HFFc6 (cell line): ENCODE measurements at regions not wholly inside any gene's neighbourhood (a gene's known extent, or its start where the extent isn't known, plus 50 kb on each side); places are given as distances from the start of the nearest gene placed in this dataset.

Experiments
- DNase-seq: peaks from one replicate; pipeline ENCODE4 v3.0.0-alpha.2; 2018
- H3K27ac Mint-ChIP-seq: 2 replicates; pipeline ENCODE4 v1.8.0; 2020; ENCODE audit warnings: mild to moderate bottlenecking, mixed read lengths
- H3K27me3 Mint-ChIP-seq: 2 replicates; pipeline ENCODE4 v1.8.0; 2021; ENCODE audit warnings: mild to moderate bottlenecking, moderate library complexity, mixed read lengths; ENCODE audit not compliant: insufficient read depth
- H3K36me3 Mint-ChIP-seq: 2 replicates; pipeline ENCODE4 v1.8.0; 2021; ENCODE audit warnings: low read depth, mixed read lengths
- H3K4me1 Mint-ChIP-seq: 2 replicates; pipeline ENCODE4 v1.8.0; 2020; ENCODE audit warnings: low read depth, mixed read lengths
- H3K4me3 Mint-ChIP-seq: 2 replicates; pipeline ENCODE4 v1.8.0; 2020; ENCODE audit warnings: mild to moderate bottlenecking, moderate library complexity, mixed read lengths
- H3K9me3 Mint-ChIP-seq: 2 replicates; pipeline ENCODE4 v1.8.0; 2020; ENCODE audit warnings: mild to moderate bottlenecking, mixed read lengths
- TF ChIP-seq, protein P1 (sequence below): fragments of 200-600 bp; sonication (generic); IDR thresholded peaks from 2 replicates; pipeline ENCODE4 v1.5.0; 2021; ENCODE audit warnings: antibody characterized with exemption, mild to moderate bottlenecking

DNA sequence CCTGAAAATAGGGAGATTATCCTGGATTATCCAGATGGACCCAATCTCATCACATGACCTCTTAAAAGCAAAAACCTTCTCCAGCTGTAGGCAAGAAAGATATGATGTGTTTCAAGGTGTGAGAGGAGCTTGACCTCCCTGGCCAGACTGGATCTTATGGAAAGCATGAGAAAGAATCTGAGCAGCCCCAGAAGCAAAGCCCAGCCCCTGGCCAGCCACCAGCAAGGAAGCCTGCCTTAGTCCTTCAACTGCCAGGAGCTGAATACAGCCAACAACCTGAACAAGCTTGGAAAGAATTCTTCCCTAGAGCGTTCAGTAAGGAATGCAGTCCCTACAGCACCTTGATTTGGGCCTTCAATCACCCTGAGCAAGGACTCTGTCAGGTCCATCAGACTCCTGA, 375.0 kb upstream of the CHRM3 start:
- Mint-ChIP-seq H3K27me3 (no peaks in the 10 kb centered on the region; the same call in 1 of the 2 replicates), H3K4me3 (no peak overlapping the region), H3K9me3 (no peaks in the 10 kb centered on the region), H3K27ac (no peak overlapping the region), H3K36me3 (no peaks in the 10 kb centered on the region), H3K4me1 (no peaks in the 10 kb centered on the region)
- DNase-seq: no peak
- TF ChIP-seq, protein P1, sequence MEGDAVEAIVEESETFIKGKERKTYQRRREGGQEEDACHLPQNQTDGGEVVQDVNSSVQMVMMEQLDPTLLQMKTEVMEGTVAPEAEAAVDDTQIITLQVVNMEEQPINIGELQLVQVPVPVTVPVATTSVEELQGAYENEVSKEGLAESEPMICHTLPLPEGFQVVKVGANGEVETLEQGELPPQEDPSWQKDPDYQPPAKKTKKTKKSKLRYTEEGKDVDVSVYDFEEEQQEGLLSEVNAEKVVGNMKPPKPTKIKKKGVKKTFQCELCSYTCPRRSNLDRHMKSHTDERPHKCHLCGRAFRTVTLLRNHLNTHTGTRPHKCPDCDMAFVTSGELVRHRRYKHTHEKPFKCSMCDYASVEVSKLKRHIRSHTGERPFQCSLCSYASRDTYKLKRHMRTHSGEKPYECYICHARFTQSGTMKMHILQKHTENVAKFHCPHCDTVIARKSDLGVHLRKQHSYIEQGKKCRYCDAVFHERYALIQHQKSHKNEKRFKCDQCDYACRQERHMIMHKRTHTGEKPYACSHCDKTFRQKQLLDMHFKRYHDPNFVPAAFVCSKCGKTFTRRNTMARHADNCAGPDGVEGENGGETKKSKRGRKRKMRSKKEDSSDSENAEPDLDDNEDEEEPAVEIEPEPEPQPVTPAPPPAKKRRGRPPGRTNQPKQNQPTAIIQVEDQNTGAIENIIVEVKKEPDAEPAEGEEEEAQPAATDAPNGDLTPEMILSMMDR: no peak

DNA sequence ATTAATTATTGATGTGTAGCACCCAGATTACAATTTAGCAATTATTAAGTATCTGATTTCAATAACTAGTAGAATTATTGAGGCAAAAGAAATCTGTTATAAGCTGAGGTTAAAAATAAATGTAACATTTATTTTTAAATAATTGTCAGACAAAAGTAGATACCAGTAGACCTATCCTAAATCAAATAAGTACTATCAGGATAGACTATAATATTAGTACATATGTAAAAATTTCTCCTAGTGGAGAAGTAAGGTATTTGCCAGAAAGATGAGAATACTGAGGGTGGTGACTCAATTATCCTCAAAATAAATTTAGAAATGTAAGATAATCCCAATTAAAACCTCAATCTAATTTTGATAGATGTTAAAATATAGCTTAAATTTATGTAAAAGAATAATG, 377.8 kb upstream of the CHRM3 start:
- H3K27me3 Mint-ChIP-seq: no peaks in the 10 kb centered on the region

GRCh38 chr1:239006276-239006675, 380.1 kb upstream of the CHRM3 start:
- TF ChIP-seq, protein P1: no peak
- Mint-ChIP-seq H3K4me1 (no peaks in the 10 kb centered on the region), H3K36me3 (no peaks in the 10 kb centered on the region), H3K27ac (no peak overlapping the region), H3K27me3 (no peaks in the 10 kb centered on the region), H3K9me3 (no peaks in the 10 kb centered on the region), H3K4me3 (no peak overlapping the region)
- DNase-seq: no peak

More for the DNA sequence above, 377.8 kb upstream of the CHRM3 start:
- H3K36me3 Mint-ChIP-seq: no peaks in the 10 kb centered on the region
- H3K4me1 Mint-ChIP-seq: no peaks in the 10 kb centered on the region
- no peak overlapping the region for H3K4me3 Mint-ChIP-seq
- no peak overlapping the region for H3K27ac Mint-ChIP-seq
- no peak for DNase-seq
- TF ChIP-seq, protein P1: peak; percentile 66
- H3K9me3 Mint-ChIP-seq: no peaks in the 10 kb centered on the region

GRCh38 chr1:238999944-239000343, 386.4 kb upstream of the CHRM3 start:
- TF ChIP-seq, protein P1: no peak
- H3K4me1 Mint-ChIP-seq: no peaks in the 10 kb centered on the region
- H3K4me3 Mint-ChIP-seq: no peak overlapping the region
- H3K27me3 Mint-ChIP-seq: no peaks in the 10 kb centered on the region; the same call in 1 of the 2 replicates
- no peaks in the 10 kb centered on the region for H3K9me3 Mint-ChIP-seq
- no peaks in the 10 kb centered on the region for H3K36me3 Mint-ChIP-seq
- DNase-seq: no peak
- H3K27ac Mint-ChIP-seq: no peak overlapping the region

- H3K4me3 Mint-ChIP-seq: no peak overlapping the region
- no peaks in the 10 kb centered on the region for H3K36me3 Mint-ChIP-seq
- TF ChIP-seq, protein P1: no peak
- no peak overlapping the region for H3K27ac Mint-ChIP-seq
- H3K27me3 Mint-ChIP-seq: no peaks in the 10 kb centered on the region; the same call in 1 of the 2 replicates
- no peak for DNase-seq
- H3K4me1 Mint-ChIP-seq: no peaks in the 10 kb centered on the region
- H3K9me3 Mint-ChIP-seq: no peaks in the 10 kb centered on the region
Measured at GRCh38 chr1:238998577-238998976, 387.8 kb upstream of the CHRM3 start.
